HepG2 (cell line): ENCODE measurements at regions not wholly inside any gene's neighbourhood (a gene's known extent, or its start where the extent isn't known, plus 50 kb on each side); places are given as distances from the start of the nearest gene placed in this dataset.

Experiments
- ATAC-seq: fragments of 200-7000 bp; cut with Tn5 transposase; 3 replicates; pipeline ENCODE4 v1.9.1; 2020; ENCODE audit warnings: mild to moderate bottlenecking, moderate library complexity
- BruUV-seq: library from RNA; stranded (reverse); fragments of 400-500 nt; replicated peaks from 2 replicates; lab custom pipeline; 2021; lab: Mats Ljungman, UMichigan
- CTCF ChIA-PET: fragments of 300-600 bp; formaldehyde crosslinking; extraction: SDS; loops from one replicate; lab custom pipeline; 2021; ENCODE audit warnings: low total read pairs, inconsistent platforms, low intra/inter-chr PET ratio; lab: Yijun Ruan, JAX
- POLR2A ChIA-PET: fragments of 350-600 bp; sonication (Branson Sonifier 250); formaldehyde crosslinking; loops from one replicate; lab custom pipeline; 2020; ENCODE audit warnings: antibody characterized with exemption, inconsistent platforms; lab: Yijun Ruan, JAX
- DNase-seq: peaks from one replicate; pipeline ENCODE4 v3.0.0-alpha.2; 2015; ENCODE audit warnings: low spot score
- FAIRE-seq: peaks from 3 replicates; lab custom pipeline; 2011; peaks lifted over from hg19 to GRCh38; lab: Jason Lieb, UNC
- H2AFZ ChIP-seq: one replicate; pipeline ENCODE4 v1.6.1; 2011; ENCODE audit warnings: low read length, inconsistent platforms
- H3K27ac ChIP-seq: fragments of 300-600 bp; 3 replicates; pipeline ENCODE4 v1.8.0; 2011; ENCODE audit warnings: mixed run types, mild to moderate bottlenecking, mixed read lengths, low read length, inconsistent platforms; ENCODE audit not compliant: insufficient read depth; ENCODE audit errors: extremely low read length
- H3K27me3 ChIP-seq, 2 experiments: fragments of 200-600 bp in 1 of 2; 2 replicates in 1 of 2; 3 replicates in 1 of 2; pipeline versions ENCODE4 v1.6.0 to v1.8.0; 2011; ENCODE audit warnings: low read length in 2 of 2, mild to moderate bottlenecking in 2 of 2, moderate library complexity in 2 of 2, inconsistent platforms in 1 of 2; ENCODE audit not compliant: insufficient read depth in 2 of 2, control insufficient read depth in 1 of 2
- H3K36me3 ChIP-seq, 2 experiments: fragments of 200-600 bp in 1 of 2; replicated peaks in 1 of 2; 2 replicates in 1 of 2; 3 replicates in 1 of 2; pipeline versions ENCODE4 v1.5.1 to v1.8.0; 2011; ENCODE audit warnings: low read length in 2 of 2, inconsistent platforms in 1 of 2; ENCODE audit not compliant: insufficient read depth in 2 of 2, control insufficient read depth in 1 of 2
- H3K4me1 ChIP-seq: 2 replicates; pipeline ENCODE4 v1.5.1; 2012; ENCODE audit warnings: low read length, inconsistent platforms; ENCODE audit not compliant: insufficient read depth
- H3K4me2 ChIP-seq: 2 replicates; pipeline ENCODE4 v1.6.0; 2011; ENCODE audit warnings: low read depth, low read length, inconsistent platforms
- H3K4me3 ChIP-seq, 3 experiments: fragments of 200-600 bp in 1 of 3; sonication (generic), shearing (Covaris generic) in 1 of 3; replicated peaks in 1 of 3; 2 replicates each; pipeline ENCODE4 v1.5.1; 2011 to 2016; ENCODE audit warnings: low read length in 3 of 3, inconsistent platforms in 2 of 3, low read depth in 2 of 3, mild to moderate bottlenecking in 2 of 3, control low read depth in 1 of 3, mixed read lengths in 1 of 3; ENCODE audit not compliant: insufficient read depth in 1 of 3
- H3K79me2 ChIP-seq: one replicate; pipeline ENCODE4 v1.6.1; 2011; ENCODE audit warnings: low read length, inconsistent platforms; ENCODE audit not compliant: insufficient read depth
- H3K9ac ChIP-seq: 2 replicates; pipeline ENCODE4 v1.6.0; 2011; ENCODE audit warnings: mild to moderate bottlenecking, low read depth, low read length, inconsistent platforms; ENCODE audit not compliant: insufficient read depth
- H3K9me3 ChIP-seq: 2 replicates; pipeline ENCODE4 v1.5.1; 2012; ENCODE audit warnings: mild to moderate bottlenecking, low read length
- H4K20me1 ChIP-seq: 2 replicates; pipeline ENCODE4 v1.6.0; 2011; ENCODE audit warnings: inconsistent platforms, mild to moderate bottlenecking, low read length, moderate library complexity; ENCODE audit not compliant: insufficient read depth
- ETS1 ChIP-seq: sonication (generic); formaldehyde crosslinking; IDR thresholded peaks from 2 replicates; pipeline ENCODE4 v1.4.0; 2020; ENCODE audit warnings: missing genetic modification reagents
- MAZ ChIP-seq, 2 experiments: sonication (generic) in 1 of 2; formaldehyde crosslinking in 1 of 2; IDR thresholded peaks; 2 replicates each; pipeline versions ENCODE4 v1.5.0 to v1.6.1; 2012 to 2020; ENCODE audit warnings: low read depth in 2 of 2, mild to moderate bottlenecking in 2 of 2, borderline replicate concordance in 1 of 2, improper control_type of control experiment in 1 of 2, low read length in 1 of 2, missing genetic modification reagents in 1 of 2, moderate library complexity in 1 of 2
- NFYC ChIP-seq: IDR thresholded peaks from 2 replicates; pipeline ENCODE4 v1.6.1; 2016; ENCODE audit warnings: missing genetic modification reagents, missing compliant biosample characterization
- PRPF4 ChIP-seq: fragments of 200-400 bp; formaldehyde crosslinking; IDR thresholded peaks from 2 replicates; pipeline ENCODE4 v1.6.1; 2016; ENCODE audit warnings: low read length, low read depth; ENCODE audit not compliant: poor library complexity, severe bottlenecking
- WGBS: methylation state at CpG from one replicate; pipeline ENCODE4 v1.1.6; 2017; ENCODE audit warnings: low lambda C conversion rate; 5-methylcytosine and 5-hydroxymethylcytosine counted together
- in situ Hi-C: cut with HindIII; loops from 2 replicates; pipeline ENCODE4 v1.10.0; 2017; ENCODE audit warnings: low pct_unique_long_range_greater_than_20kb; ENCODE audit not compliant: extremely low pct_ligation_motif_present
- intact Hi-C: fragments of 100-400 bp; cut with micrococcal nuclease; formaldehyde crosslinking; loops from one replicate; pipeline ENCODE4 v1.10.0; 2022; ENCODE audit not compliant: unreplicated experiment
- TF ChIP-seq, protein P1 (sequence below): sonication (generic); formaldehyde crosslinking; IDR thresholded peaks from 2 replicates; pipeline ENCODE4 v1.4.0; 2020; ENCODE audit warnings: missing genetic modification reagents, borderline replicate concordance
- TF ChIP-seq, protein P2 (sequence below): sonication (generic); formaldehyde crosslinking; IDR thresholded peaks from 2 replicates; pipeline ENCODE4 v1.8.0; 2022; ENCODE audit warnings: missing genetic modification reagents, mild to moderate bottlenecking, inconsistent platforms, borderline replicate concordance

- ATAC-seq = no peak
- TF ChIP-seq, protein P1, sequence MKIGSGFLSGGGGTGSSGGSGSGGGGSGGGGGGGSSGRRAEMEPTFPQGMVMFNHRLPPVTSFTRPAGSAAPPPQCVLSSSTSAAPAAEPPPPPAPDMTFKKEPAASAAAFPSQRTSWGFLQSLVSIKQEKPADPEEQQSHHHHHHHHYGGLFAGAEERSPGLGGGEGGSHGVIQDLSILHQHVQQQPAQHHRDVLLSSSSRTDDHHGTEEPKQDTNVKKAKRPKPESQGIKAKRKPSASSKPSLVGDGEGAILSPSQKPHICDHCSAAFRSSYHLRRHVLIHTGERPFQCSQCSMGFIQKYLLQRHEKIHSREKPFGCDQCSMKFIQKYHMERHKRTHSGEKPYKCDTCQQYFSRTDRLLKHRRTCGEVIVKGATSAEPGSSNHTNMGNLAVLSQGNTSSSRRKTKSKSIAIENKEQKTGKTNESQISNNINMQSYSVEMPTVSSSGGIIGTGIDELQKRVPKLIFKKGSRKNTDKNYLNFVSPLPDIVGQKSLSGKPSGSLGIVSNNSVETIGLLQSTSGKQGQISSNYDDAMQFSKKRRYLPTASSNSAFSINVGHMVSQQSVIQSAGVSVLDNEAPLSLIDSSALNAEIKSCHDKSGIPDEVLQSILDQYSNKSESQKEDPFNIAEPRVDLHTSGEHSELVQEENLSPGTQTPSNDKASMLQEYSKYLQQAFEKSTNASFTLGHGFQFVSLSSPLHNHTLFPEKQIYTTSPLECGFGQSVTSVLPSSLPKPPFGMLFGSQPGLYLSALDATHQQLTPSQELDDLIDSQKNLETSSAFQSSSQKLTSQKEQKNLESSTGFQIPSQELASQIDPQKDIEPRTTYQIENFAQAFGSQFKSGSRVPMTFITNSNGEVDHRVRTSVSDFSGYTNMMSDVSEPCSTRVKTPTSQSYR = no peak
- TF ChIP-seq ETS1 (CRISPR knock-in tag) (no peak), MAZ (IDR thresholded peaks at IDR 0.05; ENCODE audit: borderline replicate concordance, low read depth, low read length) (no peak), MAZ (CRISPR knock-in tag; IDR thresholded peaks at IDR 0.05; ENCODE audit: low read depth) (no peak), NFYC (CRISPR knock-in tag) (no peak), PRPF4 (no peak)
- TF ChIP-seq, protein P2, sequence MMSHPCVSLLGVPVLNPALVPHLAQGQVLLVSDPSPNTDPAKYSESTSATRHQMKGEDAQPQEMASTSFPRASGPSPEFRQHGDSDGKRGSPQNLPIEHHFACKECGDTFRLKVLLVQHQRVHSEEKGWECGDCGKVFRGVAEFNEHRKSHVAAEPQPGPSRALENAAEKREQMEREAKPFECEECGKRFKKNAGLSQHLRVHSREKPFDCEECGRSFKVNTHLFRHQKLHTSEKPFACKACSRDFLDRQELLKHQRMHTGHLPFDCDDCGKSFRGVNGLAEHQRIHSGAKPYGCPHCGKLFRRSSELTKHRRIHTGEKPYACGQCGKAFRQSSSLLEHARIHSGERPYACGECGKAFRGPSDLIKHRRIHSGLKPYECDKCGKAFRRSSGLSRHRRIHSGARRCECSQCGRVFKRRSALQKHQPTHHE = no peak
- TF ChIP-seq, all 625 proteins: peak for 0
- FAIRE-seq (no peak), DNase-seq (no peak)
- POLR2A ChIA-PET = no interaction called here
- WGBS = 20% methylated on average over 2 of the region's 27 CpGs
- no peak overlapping the region for H2AFZ ChIP-seq
- no peaks in the 10 kb centered on the region for H3K36me3 ChIP-seq
- no peak overlapping the region for H3K4me2 ChIP-seq
- H3K9ac ChIP-seq = no peak overlapping the region
- no peaks in the 10 kb centered on the region for H3K79me2 ChIP-seq
- no peaks in the 10 kb centered on the region for H3K4me1 ChIP-seq
- no peak overlapping the region for H3K4me3 ChIP-seq
- no peaks in the 10 kb centered on the region for H4K20me1 ChIP-seq
- no peak overlapping the region for H3K27ac ChIP-seq
- peaks cover 9 to 50% of the 10 kb centered on the region in 2 experiments for H3K27me3 ChIP-seq
- CTCF ChIA-PET = no interaction called here
- in situ Hi-C loops (no loop called here), intact Hi-C loops (loop anchor here (10.0 kb wide), 1 partner anchor 425 kb away; no protein-coding TSS in a partner anchor)
- no TSS peak for BruUV-seq
- H3K9me3 ChIP-seq = no peaks in the 10 kb centered on the region
Observed at GRCh38 chr1:4599951-4600481, 54.4 kb upstream of the AJAP1 start.
